ENCODE measurements at regions not wholly inside any gene's neighbourhood (a gene's known extent, or its start where the extent isn't known, plus 50 kb on each side); places are given as distances from the start of the nearest gene placed in this dataset.

GRCh38 chrX:115402299-115402698 lies 112.8 kb downstream of the LUZP4 start:
- TF ChIP-seq CTCF (IDR thresholded peaks at IDR 0.05), result no peak
- TF ChIP-seq POLR2A (IDR thresholded peaks at IDR 0.05), result no peak
- TF ChIP-seq POLR2AphosphoS5 (IDR thresholded peaks at IDR 0.05), result no peak
- no peak for TF ChIP-seq EP300 (IDR thresholded peaks at IDR 0.05)

Data from upper lobe of left lung (tissue), 4 donors.